T-helper 2 cell treated with Interferon-gamma antibody and Interleukin-4, amounts not matched to agents 100 ng/mL and 5 ng/mL, for 36 hours (primary cell): ENCODE measurements at regions not wholly inside any gene's neighbourhood (a gene's known extent, or its start where the extent isn't known, plus 50 kb on each side); places are given as distances from the start of the nearest gene placed in this dataset.

Experiments used
- intact Hi-C: fragments of 100-400 bp; cut with micrococcal nuclease; formaldehyde crosslinking; loops from one replicate; pipeline ENCODE4 v1.15.1; 2023

DNA sequence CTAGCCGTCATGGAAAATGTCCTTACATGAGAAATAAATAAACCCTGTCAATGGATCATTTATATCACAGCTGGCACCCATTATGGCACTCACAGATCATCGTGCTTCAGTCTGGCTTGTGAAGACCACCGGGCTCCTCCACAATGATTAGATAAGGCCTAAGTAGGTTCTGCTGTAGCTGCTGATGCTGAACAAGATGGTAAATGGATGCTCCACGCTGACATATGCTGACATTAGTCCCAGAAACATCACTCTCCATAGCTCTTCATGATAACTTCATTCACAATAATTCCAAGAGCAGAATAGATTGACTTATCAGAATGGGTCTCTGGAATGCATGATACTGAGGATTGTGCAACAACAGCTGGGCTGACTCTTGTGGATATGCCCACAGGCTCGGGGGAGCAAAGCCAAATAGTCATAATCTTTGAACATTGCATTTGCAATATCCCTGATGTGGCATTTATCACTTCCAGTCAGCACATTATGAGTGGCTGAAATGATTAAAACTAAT, 63.8 kb upstream of the RXFP2 start:
- intact Hi-C loops, result no loop called here

- intact Hi-C loops, result no loop called here
These were observed 58.2 kb upstream of the RXFP2 start for GRCh38 chr13:31681133-31681532.

GRCh38 chr13:31684466-31684865, 54.9 kb upstream of the RXFP2 start:
- intact Hi-C loops, result no loop called here

DNA sequence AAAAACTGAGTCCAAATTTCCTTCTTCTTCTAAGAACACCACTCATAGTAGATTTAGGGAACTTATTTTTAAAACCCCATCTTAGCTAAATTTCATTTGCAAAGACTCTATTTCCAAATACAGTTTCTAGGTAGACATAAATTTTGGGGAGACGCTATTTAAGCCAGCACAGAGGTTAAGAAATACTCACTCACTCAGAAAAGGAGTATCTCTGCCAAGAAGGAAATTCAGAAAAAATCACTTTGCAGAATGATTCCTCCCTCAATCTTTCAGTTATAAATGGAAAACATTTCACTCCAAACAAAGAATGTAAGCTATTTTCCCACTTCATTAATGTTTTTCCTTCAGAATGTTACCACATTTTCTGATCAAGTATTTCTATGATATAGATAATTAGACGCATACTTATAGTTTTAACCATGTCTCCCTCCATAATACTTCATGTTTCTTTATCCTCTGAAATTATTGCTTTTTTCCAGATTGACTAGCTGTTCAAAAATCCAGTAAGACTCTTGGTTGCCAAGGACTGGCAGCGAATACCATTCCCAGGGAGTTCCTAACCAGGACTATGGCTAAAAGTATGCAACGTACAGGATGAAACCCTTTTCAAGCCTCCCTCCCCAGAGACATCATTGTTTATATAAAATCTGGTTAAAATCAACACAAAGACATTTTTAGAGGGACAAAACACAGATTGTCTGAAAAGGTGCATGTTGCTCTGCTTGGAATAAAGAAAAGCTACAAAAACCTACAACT, 52.5 kb upstream of the RXFP2 start:
- intact Hi-C loops, result no loop called here
